Gastroesophageal sphincter (tissue), 3 donors: ENCODE measurements at regions not wholly inside any gene's neighbourhood (a gene's known extent, or its start where the extent isn't known, plus 50 kb on each side); places are given as distances from the start of the nearest gene placed in this dataset.

Source experiments
- CTCF ChIP-seq, 4 experiments: fragments of 200-600 bp in 2 of 4; fragments of 450-650 bp in 2 of 4; sonication (generic) in 1 of 4; IDR thresholded peaks; one replicate each; pipeline ENCODE4 v1.5.1; 2017 to 2019; ENCODE audit warnings: antibody characterized with exemption in 4 of 4, mild to moderate bottlenecking in 2 of 4, moderate library complexity in 2 of 4
- EP300 ChIP-seq: sonication (generic); formaldehyde crosslinking; IDR thresholded peaks from one replicate; pipeline ENCODE4 v1.6.1; 2017; ENCODE audit warnings: antibody characterized with exemption, mild to moderate bottlenecking
- POLR2A ChIP-seq, 2 donors: fragments of 450-650 bp; IDR thresholded peaks; one replicate each; pipeline ENCODE4 v1.6.1; 2017; ENCODE audit warnings: antibody characterized with exemption in 2 of 2, mild to moderate bottlenecking in 2 of 2, moderate library complexity in 1 of 2

GRCh38 chr11:119921571-119921970 is 192.6 kb upstream of the NECTIN1 start:
- no peak for TF ChIP-seq EP300
- no peak for TF ChIP-seq CTCF (IDR thresholded peaks at IDR 0.05)
- no peak for TF ChIP-seq POLR2A (IDR thresholded peaks at IDR 0.05)
